T1000 (cell line): ENCODE measurements at regions not wholly inside any gene's neighbourhood (a gene's known extent, or its start where the extent isn't known, plus 50 kb on each side); places are given as distances from the start of the nearest gene placed in this dataset.
"Not testable (repeated sequence)": the region's sequence is repeated elsewhere in the genome, so short reads cannot be mapped to it uniquely, and the experiment has no call there.

Experiments used
- DNase-seq: peaks from one replicate; lab custom pipeline; 2025; ENCODE audit warnings: mixed read lengths; lab: John Stamatoyannopoulos, UW

DNA sequence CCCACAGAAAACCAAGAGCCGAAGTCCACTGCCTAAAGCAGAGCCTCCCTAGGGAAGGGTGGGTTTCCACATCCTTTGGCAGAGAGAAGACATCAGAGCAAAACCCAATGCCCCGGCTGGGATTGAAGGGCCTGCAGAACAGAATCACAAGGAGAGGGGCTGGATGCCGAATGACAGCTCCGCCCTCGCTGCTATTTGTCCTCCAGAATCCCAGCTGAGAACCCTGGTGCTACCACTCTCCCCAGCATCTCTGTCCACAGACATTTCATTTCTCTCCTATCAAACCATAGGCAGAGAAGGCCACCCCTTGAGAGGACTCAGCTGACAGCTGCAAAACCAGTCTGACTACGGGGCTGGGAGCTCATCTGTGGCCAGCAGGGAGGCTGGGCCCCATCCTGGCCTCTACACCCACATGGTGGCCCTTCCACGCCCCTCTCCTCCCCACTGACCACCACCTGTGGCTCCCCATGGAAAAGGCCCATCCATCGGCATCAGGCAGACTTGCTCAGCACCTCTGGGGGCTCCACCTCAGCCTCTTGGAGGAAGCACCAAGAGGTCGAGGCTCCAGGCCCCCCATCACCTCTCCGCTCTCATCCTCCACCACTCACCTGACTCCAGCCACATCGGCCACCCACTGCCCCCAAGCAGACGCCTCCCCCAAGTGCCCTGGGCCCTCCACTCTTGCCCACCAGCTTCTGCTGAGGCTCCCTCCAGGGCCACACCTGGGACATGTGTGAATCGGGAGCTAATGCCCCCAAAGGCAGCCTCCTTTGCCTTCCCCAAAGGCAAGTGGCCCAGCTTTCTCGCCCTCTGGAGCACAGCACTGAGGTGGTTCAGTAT lies 288.5 kb downstream of the C16orf95 start:
- DNase-seq = no peak

DNA sequence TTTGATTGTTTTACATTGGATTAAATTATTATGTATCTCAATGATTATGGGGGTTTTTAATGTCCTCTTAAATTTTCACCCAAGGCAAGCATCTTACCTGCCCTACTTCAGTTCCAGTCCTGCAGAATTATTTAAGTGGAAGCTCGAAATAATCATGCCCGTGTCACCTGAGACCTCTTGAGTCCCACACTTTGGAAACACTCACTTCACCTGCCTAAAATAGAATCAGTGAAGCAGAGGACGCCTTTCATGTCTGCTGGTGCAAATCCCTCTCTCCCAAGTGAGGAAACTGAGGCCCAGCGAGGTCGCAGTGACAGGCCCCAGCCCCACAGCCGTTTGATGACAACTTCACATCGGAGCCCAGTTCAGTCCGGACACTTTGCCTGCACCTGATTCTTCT lies 284.6 kb downstream of the C16orf95 start:
- DNase-seq = no peak

DNA sequence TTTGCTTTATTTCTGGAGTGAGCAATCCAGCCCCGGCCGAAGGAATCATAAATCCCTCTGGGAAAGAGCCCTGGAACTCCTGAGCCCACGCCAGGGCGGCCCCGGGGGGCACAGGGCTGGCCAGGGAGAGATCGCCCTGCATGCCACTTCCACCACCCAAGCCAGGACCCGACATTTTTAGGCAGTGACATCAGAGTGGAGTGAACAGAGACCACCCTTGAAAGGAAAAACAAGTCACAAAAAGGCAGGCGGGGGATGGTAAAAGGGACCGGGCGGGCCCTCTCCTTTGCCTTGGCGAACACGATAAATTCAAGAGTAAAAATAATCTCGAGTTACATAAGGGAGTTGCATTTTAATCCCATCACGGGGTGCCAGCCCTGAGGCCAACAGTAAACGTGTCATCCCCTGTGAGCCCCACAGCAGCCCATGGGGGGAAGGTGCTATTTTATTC lies 284.1 kb downstream of the C16orf95 start:
- no peak for DNase-seq

DNA sequence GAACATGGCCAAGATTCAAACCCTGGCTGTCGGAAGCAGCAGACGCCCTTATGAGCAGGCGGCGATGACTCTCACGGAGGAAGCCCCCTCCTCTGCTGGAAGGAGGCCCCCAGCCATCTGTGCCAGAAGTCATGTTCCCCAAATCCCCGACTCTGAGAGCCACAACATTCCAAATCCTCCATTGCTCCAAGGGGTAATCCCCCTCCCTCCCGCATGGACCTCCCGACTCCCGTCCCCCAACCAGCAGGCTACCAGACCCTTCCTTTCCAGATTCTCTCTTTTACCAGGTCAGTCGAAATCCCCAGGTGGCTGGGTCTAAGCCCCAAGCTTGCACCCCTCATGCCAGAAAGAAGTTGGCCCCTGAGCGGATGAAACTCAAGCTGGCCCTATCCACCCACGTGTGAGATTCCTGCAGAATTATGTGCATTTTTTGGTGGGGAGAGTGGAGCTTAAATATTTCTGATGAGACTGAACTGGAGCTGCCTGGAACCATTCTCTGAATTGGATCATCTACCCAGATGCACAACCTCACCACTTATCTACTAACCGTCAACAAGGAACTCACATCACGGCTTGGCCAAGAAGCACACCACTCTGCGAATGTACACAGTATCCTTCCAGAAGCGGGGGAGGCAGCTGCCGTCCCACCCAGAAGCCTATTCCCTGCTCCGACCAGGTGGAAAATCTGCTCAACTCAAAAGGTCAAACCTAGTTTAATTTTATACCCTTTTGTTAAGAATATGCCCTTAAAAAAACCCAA lies 283.5 kb downstream of the C16orf95 start:
- no peak for DNase-seq

DNA sequence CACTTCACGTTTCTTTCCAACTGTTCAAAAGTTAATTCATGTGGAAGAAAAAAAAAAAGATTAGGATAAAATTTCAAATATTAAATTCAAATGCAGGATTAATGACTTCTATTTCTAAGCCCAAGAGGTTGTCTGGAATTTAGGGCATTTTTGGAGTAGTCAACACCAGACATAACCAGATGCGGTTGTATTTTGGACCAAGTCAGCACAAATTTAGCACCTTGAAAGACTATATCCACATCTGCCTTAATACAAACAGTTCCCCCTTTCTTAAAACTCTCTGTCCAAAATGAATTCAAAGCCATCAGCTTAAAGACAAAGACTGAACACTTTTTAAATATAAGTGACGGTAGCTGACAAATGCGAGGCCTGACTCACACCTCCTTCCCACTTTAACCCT lies 282.9 kb downstream of the C16orf95 start:
- DNase-seq = no peak

DNA sequence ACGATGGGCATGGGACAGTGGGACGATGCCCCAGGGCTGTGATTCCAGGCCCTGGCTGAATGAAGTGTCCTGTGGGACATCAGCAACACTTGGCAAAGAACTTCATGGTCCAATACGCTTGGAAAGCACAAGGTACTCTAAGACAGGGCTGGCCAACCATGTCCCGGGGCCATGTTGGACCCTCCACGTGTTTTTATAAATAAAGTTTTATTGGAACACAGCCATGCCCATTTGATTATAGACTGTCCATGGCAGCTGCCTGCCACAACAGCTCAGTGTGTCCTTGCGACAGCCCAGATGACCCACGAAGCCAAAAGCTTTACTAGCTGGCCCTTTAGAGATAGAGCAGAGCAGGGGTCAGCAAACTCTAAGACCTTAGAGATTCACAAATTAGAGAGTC lies 282.1 kb downstream of the C16orf95 start:
- no peak for DNase-seq

DNA sequence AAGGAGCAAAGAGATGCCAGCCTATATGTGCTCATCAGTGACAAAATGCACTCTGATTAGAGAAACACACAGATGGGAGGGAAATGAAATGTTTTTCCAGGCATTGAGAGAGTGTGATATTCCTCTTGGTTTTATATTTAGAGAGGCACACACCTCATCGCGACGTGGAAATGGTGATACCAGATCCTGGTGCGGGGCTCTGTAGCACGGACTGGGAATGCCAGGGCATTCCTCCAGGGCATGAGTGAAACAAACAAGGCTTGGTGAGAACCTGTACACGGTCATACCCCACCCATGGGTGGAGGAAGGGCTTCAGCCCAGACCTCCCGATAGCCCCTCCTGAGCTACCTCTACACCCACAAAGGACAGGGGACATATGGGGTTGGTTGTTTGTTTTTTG lies 280.2 kb downstream of the C16orf95 start:
- DNase-seq = no peak

DNA sequence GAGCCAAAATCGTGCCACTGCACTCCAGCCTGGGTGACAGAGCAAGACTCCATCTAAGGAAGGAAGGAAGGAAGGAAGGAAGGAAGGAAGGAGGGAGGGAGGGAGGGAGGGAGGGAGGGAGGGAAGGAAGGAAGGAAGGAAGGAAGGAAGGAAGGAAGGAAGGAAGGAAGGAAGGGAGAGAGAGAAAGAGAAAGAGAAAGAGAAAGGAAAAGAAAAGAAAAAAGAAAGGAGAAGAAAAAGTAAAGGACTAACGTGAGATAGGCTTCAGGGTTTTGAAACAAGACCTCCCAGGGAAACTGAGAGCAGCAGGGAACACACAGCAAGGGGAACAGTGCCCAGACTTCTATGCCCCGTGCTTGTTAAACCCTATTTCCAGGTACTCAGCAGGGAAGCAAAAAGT lies 278.7 kb downstream of the C16orf95 start:
- DNase-seq = not testable (repeated sequence)

DNA sequence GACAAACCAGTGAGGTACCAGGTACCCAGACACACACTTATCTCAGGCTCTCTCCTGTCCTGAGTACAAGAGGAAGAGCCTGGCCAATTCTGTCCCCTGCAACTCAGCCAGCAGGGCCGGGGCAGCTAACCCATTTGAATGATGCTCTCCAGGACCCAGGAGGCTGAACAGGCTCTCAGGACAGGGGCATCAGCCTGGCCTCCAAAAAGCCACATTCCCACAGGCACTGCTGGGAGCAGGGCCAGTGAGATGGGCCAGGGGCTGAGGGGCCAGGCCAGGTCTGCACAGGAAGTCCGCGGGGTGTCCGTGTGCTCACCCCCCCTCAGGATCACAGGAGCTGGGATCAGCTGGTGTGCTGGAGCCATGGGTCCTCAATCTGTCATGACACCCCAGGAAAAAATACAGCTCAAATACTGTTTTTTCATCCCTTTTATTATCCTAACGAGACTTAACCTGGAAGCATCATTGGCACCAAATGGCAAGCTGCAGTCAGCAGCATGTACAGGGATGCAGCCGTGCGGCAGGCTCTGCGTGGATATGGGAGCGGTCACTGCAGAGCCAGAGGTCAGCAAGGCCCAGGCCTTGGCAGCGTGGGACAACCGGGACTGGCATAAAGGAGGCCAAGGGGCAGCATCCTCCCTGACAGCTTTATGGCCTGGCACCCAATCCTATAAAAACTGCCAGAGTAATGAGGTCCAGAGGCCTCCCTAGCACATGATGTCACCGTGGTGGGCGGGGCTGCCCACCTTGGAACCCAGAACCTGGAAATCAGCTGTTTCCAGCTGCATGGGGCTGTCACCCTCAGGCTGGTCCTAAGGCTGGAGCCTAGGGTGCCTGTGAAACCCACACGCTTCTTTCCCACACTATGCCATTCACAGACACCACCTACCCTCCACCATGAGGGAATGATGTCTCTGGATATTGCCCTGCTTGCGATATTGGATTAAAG lies 276.7 kb downstream of the C16orf95 start:
- no peak for DNase-seq

DNA sequence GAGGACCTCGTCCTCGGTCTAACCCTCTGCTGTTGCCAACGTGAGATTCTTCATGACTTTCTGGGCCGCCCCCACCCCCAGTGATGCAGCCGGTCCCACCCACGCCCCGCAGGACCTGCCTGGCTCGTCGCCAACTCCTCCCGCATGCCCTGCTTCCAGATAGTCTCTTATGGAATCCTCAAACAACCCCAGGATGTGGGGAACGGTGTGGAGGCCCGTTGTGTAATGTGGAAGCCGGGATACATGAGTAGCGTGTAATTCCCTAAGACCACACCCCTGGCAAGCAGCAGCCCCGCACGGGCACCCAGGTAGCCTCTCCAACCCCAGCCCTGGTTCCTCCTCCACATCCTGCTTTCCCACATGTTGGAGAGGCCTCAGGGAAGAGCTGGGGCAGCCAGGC lies 275.9 kb downstream of the C16orf95 start:
- DNase-seq = no peak

DNA sequence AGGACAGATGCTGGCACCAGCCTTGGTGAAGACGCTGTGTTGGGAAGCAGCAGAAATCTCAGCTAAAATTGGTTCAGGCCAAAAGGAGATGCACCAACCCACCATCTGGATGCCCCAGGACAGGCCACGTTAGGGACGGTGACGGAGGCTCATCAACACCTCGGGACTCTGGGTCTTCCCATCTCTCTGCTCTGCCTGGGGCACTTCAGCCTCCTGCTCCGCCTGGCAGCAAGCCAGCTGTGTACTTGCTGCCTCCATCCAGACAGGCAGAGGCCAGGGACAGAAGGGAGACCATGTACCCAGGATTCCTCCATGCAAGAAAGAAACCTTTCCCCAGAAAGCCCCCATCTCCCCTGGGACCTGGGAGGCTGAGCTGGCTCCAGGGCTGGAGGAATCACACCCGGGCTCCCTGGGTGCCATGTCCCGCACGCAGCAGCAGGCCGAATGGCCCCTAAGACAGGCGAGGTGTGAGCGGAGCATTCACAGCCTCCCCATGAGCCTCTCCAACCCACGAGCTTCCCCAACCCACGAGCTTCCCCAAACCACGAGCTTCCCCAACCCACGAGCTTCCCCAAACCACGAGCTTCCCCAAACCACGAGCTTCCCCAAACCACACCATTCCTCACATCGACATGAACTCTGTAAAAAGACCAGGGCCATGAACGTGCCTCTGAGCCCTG lies 274.5 kb downstream of the C16orf95 start:
- DNase-seq = no peak

DNA sequence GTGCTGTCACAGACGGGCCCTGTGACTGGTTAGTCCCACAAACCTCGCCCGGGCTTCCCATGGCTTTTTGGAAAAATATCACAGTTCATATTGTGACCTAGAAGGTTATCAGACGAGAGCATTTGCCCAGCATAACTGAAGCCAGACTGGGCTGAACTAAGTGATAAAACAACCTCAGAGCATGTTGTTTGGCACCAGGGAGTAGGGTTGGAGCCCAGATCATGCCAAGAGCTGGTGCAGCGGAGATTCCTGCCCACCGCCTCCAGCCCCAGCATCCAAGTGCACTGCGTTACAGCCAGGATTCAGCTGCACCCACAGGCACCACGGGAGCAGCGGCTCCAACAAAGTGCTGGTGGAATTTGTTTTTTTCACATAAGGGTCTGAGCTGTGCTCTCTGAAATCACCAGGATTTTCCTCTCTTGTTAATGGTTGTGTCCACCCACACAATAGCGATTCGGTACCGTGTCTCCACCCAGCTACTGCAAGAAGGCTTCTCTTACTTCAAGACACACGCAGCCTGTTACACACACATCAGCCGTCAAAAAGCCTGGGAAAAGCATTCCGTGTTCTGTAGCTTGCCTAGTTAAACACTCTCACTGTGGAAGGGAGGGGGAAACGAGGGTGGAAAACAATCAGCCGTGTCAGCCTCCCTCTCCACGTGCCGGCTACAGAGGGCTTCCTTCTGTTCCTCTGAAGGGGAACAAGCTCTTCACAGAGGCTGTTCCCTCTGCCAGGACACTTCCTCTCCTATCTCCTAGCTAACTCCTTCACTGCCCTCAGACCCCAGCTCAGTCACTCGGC lies 273.8 kb downstream of the C16orf95 start:
- no peak for DNase-seq

DNA sequence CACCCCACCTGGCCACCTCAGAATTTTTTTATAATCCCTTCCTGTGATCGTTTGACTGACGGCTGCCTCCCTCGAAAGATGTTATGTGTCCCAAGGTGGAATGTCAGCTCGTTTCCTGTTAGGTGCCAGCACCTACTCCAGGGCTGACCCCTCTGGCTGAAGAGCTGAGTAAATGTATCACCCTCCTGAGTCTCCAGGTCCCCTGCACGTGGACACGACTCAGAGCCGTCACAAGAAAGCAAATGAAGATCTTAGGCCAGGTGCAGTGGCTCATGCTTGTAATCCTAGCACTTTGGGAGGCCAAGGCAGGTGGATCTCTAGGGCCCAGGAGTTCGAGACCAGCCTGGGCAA lies 273.2 kb downstream of the C16orf95 start:
- no peak for DNase-seq

DNA sequence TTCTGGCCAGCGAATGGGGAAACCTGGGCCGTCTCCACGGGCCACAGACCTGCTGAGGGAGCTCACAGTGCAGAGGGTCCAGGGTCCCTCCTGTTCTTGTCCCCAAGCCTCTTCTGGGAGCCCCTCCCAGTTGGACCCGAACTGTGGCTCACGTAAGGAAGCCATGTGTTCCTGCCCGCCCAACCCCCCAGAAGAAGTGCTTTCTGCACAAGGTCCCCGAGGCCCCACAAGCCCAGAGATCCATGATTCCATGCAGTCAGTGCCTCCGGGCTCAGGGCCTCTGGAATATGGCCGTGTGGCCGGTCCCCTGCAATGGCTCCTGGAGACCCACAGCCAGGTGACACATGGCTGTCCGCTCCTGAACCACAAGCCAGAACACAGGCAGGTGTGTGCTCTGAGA lies 272.4 kb downstream of the C16orf95 start:
- DNase-seq = no peak

DNA sequence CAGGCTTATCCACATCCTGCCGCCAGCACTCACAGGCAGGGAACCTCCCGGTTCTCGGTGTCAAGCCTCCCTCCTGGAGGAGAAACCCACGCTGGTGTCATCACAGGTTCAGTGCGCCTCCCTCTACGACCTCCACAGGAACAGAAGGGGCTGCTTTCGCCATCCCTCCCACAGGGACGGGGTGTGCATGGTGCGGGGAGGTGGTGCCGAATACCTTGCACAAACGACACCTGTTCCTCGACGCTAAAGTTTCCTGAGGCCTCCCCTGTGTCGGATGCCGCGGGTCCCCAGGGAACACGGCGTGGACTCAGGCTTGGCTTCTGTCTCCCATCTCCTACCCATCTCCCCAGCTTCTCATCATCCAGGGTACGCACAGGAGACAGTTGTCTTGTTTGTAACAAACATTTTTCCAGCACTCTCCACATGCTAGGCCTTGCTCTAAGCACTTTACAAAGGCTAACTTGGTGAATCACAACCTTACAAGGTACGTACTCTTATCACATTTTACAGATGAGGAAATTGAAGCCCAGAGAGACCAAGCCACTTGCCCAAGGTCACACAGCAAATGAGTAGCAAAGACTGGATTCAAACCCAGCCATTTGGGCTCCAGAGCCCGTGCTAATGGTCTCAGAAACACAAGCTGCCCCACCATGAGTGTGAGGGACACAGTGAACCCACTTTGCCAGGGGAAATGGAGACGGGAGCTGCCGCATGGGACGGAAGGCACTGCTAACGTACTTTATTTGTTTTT lies 271.6 kb downstream of the C16orf95 start:
- DNase-seq = no peak

DNA sequence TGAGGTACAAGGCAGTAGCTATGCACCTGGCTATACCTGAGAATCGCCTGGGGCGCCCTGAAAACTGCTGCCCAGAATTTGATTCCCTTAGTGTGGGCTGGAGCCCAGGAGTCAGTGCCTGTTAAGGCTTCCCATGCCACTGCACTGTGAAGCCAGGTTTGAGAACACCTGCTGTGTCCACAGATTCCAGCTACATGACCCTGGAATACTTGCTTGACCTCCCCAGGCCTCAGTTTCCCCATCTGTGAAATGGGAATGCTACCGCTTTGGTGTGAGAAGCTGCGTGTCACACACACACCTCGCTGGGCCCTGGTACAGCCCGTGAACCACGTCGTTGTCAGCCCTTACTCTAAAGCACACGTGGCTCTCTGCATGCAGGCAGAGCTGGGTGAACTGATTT lies 271.0 kb downstream of the C16orf95 start:
- no peak for DNase-seq

DNA sequence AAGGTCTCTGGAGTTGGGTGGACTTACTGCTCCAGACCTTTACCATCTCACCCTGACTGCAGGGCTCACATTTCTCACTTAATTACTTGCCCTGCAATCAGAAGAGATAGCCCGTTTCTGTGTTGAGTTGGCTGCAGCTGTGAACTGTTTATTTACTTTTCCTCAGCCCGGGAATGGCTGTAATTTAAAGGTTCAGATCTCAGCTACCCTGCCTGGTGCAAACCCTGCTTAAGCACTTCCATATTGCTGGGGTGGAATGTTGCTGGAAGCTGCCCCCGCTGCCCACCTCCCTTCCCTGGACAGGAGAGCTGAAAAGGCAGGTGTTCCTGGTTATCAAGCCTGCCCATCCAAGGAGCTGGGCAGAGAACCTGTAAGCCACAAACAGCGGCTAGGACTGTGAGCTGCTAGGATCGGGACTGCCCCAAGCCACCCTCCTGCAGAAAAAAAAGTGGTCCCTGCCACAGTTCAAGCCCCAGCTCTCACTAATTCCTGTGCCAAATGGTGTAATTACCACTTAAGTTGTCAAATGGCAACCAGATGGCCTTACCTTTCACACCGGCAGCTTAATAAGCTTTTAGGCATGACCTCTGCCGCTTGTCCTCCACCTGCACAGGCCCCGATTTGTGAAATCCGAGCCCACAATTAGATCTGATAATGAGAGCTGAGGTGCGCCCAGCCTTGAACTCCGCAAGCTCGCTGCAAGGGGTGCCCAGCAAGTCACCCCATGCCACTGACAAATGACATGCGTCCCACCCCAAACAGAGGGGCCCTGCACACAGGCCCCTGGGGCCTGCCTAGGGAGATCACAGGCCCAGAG lies 269.8 kb downstream of the C16orf95 start:
- no peak for DNase-seq

DNA sequence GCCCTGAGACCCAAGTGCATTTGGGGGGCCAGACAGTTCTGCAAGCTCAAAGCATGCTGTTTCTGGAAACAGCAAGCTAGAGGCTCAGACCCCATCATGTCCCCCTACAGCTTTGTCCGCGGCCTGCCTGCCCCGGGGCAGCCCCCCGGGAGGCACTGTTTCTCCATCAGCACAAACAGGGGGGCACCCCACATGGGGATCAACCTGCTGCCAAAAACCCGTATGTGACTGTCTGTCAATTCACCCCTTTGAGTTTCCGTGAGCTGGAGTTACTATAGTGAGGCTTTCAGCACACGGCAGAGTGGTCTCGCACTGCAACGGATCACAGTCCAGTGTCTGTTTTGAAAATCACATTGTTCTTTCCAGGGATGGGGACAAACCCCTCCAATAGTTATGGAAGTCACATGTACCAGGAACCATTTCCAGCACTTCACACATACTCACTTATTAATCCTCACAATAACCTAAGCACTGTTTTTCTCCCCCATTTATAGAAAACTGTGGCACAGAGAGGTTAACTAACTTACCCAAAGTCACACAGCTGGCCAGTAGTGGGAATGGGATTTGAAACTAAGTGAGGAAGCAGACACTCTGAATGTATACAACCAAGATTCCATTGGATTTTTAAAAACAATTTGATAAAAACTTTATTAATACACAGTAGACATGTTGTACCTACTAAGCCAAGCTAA lies 269.0 kb downstream of the C16orf95 start:
- no peak for DNase-seq

DNA sequence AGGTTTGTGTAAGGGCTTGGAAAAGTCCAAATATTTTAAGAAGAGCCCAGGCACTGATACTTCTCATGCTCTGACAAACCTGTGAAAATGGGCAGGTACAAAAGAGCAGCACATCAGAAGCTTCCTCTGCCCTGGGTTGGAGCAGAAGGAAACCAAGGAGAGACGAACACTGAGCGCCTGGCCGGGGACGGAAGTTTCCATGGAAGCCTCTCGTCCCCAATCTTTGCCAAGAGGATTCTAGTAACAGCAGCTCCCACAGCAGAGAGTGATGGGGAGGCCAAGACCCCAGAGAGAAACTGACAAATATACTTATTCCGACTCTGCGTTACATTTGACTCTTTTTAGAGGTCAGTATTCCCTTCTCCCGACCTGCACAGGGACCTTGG lies 268.5 kb downstream of the C16orf95 start:
- no peak for DNase-seq
